H1 (cell line): ENCODE measurements at regions not wholly inside any gene's neighbourhood (a gene's known extent, or its start where the extent isn't known, plus 50 kb on each side); places are given as distances from the start of the nearest gene placed in this dataset.

ENCODE experiments used
- CTCF ChIA-PET: fragments of 300-600 bp; sonication (Branson Sonifier 250); formaldehyde crosslinking; loops from one replicate; lab custom pipeline; 2021; ENCODE audit not compliant: partially characterized antibody; lab: Charles Lee
- POLR2A ChIA-PET: fragments of 300-600 bp; sonication (Branson Sonifier 250); formaldehyde crosslinking; loops from one replicate; lab custom pipeline; 2021; ENCODE audit warnings: inconsistent platforms; ENCODE audit not compliant: partially characterized antibody; lab: Charles Lee
- DNase-seq, 2 experiments: peaks; one replicate each; pipeline versions ENCODE4 v3.0.0 to v3.0.0-alpha.2; 2010 to 2022; ENCODE audit warnings: low spot score in 2 of 2, low read depth in 1 of 2, mixed read lengths in 1 of 2
- FAIRE-seq: peaks from 2 replicates; lab custom pipeline; 2011; peaks lifted over from hg19 to GRCh38; lab: Jason Lieb, UNC
- H2AFZ ChIP-seq: 2 replicates; pipeline ENCODE4 v1.8.1; 2012; ENCODE audit warnings: low read length, inconsistent platforms
- H2AK5ac ChIP-seq: 2 replicates; pipeline ENCODE4 v1.6.1; 2013; ENCODE audit warnings: low read depth, low read length
- H2BK120ac ChIP-seq: replicated peaks from 2 replicates; pipeline ENCODE3; 2013; ENCODE audit warnings: low read depth, low read length, inconsistent platforms
- H2BK12ac ChIP-seq: 2 replicates; pipeline ENCODE4 v1.6.1; 2013; ENCODE audit warnings: low read depth, low read length
- H2BK15ac ChIP-seq: 2 replicates; pipeline ENCODE4 v1.6.1; 2013; ENCODE audit warnings: low read length
- H2BK20ac ChIP-seq: 2 replicates; pipeline ENCODE4 v1.6.1; 2013; ENCODE audit warnings: low read length
- H2BK5ac ChIP-seq: 2 replicates; pipeline ENCODE4 v1.6.1; 2013; ENCODE audit warnings: low read depth, low read length
- H3K14ac ChIP-seq: 2 replicates; pipeline ENCODE4 v1.6.1; 2013; ENCODE audit warnings: inconsistent platforms; ENCODE audit not compliant: insufficient read length
- H3K18ac ChIP-seq: 2 replicates; pipeline ENCODE4 v1.6.1; 2013; ENCODE audit warnings: low read length; ENCODE audit errors: extremely low read depth
- H3K23ac ChIP-seq: 2 replicates; pipeline ENCODE4 v1.6.1; 2013; ENCODE audit warnings: inconsistent platforms; ENCODE audit not compliant: insufficient read length
- H3K23me2 ChIP-seq: 2 replicates; pipeline ENCODE4 v1.6.1; 2013; ENCODE audit warnings: low read depth, low read length
- H3K27ac ChIP-seq: 2 replicates; pipeline ENCODE4 v1.6.1; 2011; ENCODE audit warnings: low read depth, low read length, inconsistent platforms
- H3K27me3 ChIP-seq, 4 experiments: replicated peaks in 1 of 4; 1 replicate in 1 of 4; 2 replicates in 3 of 4; pipeline versions ENCODE4 v1.6.1 to v1.8.1; 2011 to 2013; ENCODE audit warnings: low read length in 3 of 4, mild to moderate bottlenecking in 3 of 4, inconsistent platforms in 2 of 4, mixed read lengths in 2 of 4, moderate library complexity in 1 of 4; ENCODE audit not compliant: control insufficient read depth in 3 of 4, insufficient read depth in 3 of 4; ENCODE audit errors: extremely low read depth in 1 of 4
- H3K36me3 ChIP-seq, 4 experiments: 2 replicates each; pipeline versions ENCODE4 v1.6.1 to v1.8.1; 2011 to 2013; ENCODE audit warnings: mild to moderate bottlenecking in 4 of 4, low read length in 3 of 4, moderate library complexity in 2 of 4, control low read depth in 1 of 4, inconsistent platforms in 1 of 4; ENCODE audit not compliant: insufficient read depth in 4 of 4, control insufficient read depth in 2 of 4
- H3K4ac ChIP-seq: replicated peaks from 2 replicates; pipeline ENCODE3; 2013; ENCODE audit warnings: low read length, low read depth, mixed read lengths, inconsistent platforms; ENCODE audit not compliant: insufficient read length
- H3K4me1 ChIP-seq, 4 experiments: replicated peaks in 1 of 4; 1 replicate in 1 of 4; 2 replicates in 3 of 4; pipeline versions ENCODE4 v1.6.1 to v1.8.1; 2011 to 2013; ENCODE audit warnings: low read length in 3 of 4, inconsistent platforms in 2 of 4, mixed read lengths in 1 of 4; ENCODE audit not compliant: insufficient read depth in 4 of 4, control insufficient read depth in 3 of 4
- H3K4me2 ChIP-seq, 2 experiments: 2 replicates each; pipeline versions ENCODE4 v1.6.1 to v1.8.1; 2011 to 2013; ENCODE audit warnings: low read depth in 2 of 2, low read length in 2 of 2, control low read depth in 1 of 2, inconsistent platforms in 1 of 2, mild to moderate bottlenecking in 1 of 2; ENCODE audit not compliant: insufficient read depth in 1 of 2
- H3K4me3 ChIP-seq, 4 experiments: fragments of 200-600, 300-600 bp in 1 of 4; sonication (generic), shearing (Covaris generic), sonication (Bioruptor Twin) in 1 of 4; 2 replicates each; pipeline versions ENCODE4 v1.5.1 to v1.8.1; 2011 to 2016; ENCODE audit warnings: low read length in 4 of 4, low read depth in 3 of 4, control low read depth in 2 of 4, inconsistent platforms in 2 of 4, mild to moderate bottlenecking in 2 of 4, mixed read lengths in 1 of 4, moderate library complexity in 1 of 4; ENCODE audit not compliant: insufficient read depth in 2 of 4; ENCODE audit errors: extremely low read depth in 1 of 4
- H3K56ac ChIP-seq: replicated peaks from 2 replicates; pipeline ENCODE3; 2013; ENCODE audit warnings: low read depth, mild to moderate bottlenecking, mixed read lengths, low read length, inconsistent platforms; ENCODE audit not compliant: insufficient read length
- H3K79me1 ChIP-seq: 2 replicates; pipeline ENCODE4 v1.6.1; 2013; ENCODE audit warnings: low read depth, low read length, control low read depth
- H3K79me2 ChIP-seq, 2 experiments: 2 replicates each; pipeline versions ENCODE4 v1.6.1 to v1.8.1; 2012 to 2013; ENCODE audit warnings: low read length in 2 of 2, mild to moderate bottlenecking in 2 of 2, inconsistent platforms in 1 of 2; ENCODE audit not compliant: insufficient read depth in 2 of 2, control insufficient read depth in 1 of 2
- H3K9ac ChIP-seq, 4 experiments: replicated peaks in 1 of 4; 1 replicate in 1 of 4; 2 replicates in 3 of 4; pipeline versions ENCODE4 v1.6.1 to v1.8.1; 2011 to 2013; ENCODE audit warnings: low read depth in 3 of 4, low read length in 3 of 4, control low read depth in 2 of 4, mild to moderate bottlenecking in 2 of 4, moderate library complexity in 2 of 4, inconsistent platforms in 1 of 4; ENCODE audit errors: extremely low read depth in 1 of 4
- H3K9me3 ChIP-seq, 2 experiments: 2 replicates each; pipeline versions ENCODE4 v1.6.1 to v1.8.1; 2012 to 2013; ENCODE audit warnings: mild to moderate bottlenecking in 2 of 2, moderate library complexity in 2 of 2, control low read depth in 1 of 2, inconsistent platforms in 1 of 2, low read depth in 1 of 2, low read length in 1 of 2, mixed read lengths in 1 of 2; ENCODE audit not compliant: insufficient read depth in 2 of 2
- H4K20me1 ChIP-seq, 2 experiments: replicated peaks in 1 of 2; 2 replicates each; pipeline versions ENCODE3 to v1.8.1; 2011 to 2013; ENCODE audit warnings: inconsistent platforms in 2 of 2, low read length in 2 of 2, mild to moderate bottlenecking in 1 of 2; ENCODE audit not compliant: insufficient read depth in 2 of 2, control insufficient read depth in 1 of 2
- H4K5ac ChIP-seq: 2 replicates; pipeline ENCODE4 v1.6.1; 2013; ENCODE audit warnings: low read length, low read depth, mixed read lengths, inconsistent platforms; ENCODE audit not compliant: insufficient read length
- H4K8ac ChIP-seq: 2 replicates; pipeline ENCODE4 v1.8.0; 2013; ENCODE audit warnings: mild to moderate bottlenecking, moderate library complexity, low read length, inconsistent platforms; ENCODE audit not compliant: insufficient read depth; ENCODE audit errors: extremely low read depth
- H4K91ac ChIP-seq: replicated peaks from 2 replicates; pipeline ENCODE3; 2013; ENCODE audit warnings: low read length, mixed read lengths, inconsistent platforms; ENCODE audit not compliant: insufficient read length
- FOSL1 ChIP-seq: IDR thresholded peaks from 2 replicates; pipeline ENCODE4 v1.6.1; 2011; ENCODE audit warnings: mild to moderate bottlenecking, low read depth, low read length, moderate library complexity; ENCODE audit not compliant: insufficient read depth
- GABPA ChIP-seq: IDR thresholded peaks from 2 replicates; pipeline ENCODE4 v1.6.1; 2011; ENCODE audit warnings: mild to moderate bottlenecking, low read length, moderate library complexity, borderline replicate concordance; ENCODE audit not compliant: insufficient read depth
- JUN ChIP-seq: IDR thresholded peaks from 2 replicates; pipeline ENCODE4 v1.6.1; 2011; ENCODE audit warnings: low read depth, mild to moderate bottlenecking, improper control_type of control experiment, low read length
- SP2 ChIP-seq: IDR thresholded peaks from 2 replicates; pipeline ENCODE4 v1.6.1; 2012; ENCODE audit warnings: mild to moderate bottlenecking, low read length, inconsistent platforms
- TF ChIP-seq, protein P1 (sequence below): IDR thresholded peaks from 2 replicates; pipeline ENCODE4 v1.6.1; 2011; ENCODE audit warnings: low read depth, mild to moderate bottlenecking, low read length; ENCODE audit not compliant: insufficient read depth

DNA sequence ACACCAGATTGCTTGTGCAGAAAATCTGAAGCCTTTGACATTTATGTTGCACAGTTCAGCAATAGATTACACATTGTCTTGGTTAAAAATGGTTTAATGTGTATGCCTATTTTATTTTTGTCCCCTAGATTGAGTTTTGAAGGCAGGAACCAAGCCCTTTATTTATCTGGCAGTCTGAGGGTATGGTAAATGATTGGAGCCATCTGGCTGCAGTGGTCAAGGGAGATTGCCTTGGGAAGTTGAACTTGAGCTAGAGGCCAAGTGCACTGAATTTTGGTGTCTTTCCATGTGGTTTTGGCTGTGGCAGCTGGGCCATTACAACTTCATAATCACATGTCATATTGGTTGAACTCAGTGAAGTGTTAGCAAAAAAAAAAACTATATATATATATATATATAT lies 248.7 kb upstream of the C2CD4B start:
- no peak overlapping the region for H3K9ac ChIP-seq
- no peaks in the 10 kb centered on the region; the same call in 1 of the 2 replicates for H3K23me2 ChIP-seq
- H3K79me2 ChIP-seq: peaks cover 0 to 14% of the 10 kb centered on the region in 2 experiments; a peak in 1 of 4 replicates
- H4K20me1 ChIP-seq: no peaks in the 10 kb centered on the region
- H3K36me3 ChIP-seq: no peaks in the 10 kb centered on the region
- no peak overlapping the region for H2AFZ ChIP-seq
- no peak overlapping the region for H3K18ac ChIP-seq
- no peak for DNase-seq
- peaks cover 3 to 6% (median 5%) of the 10 kb centered on the region in 4 experiments; a peak in 6 of 7 replicates for H3K4me1 ChIP-seq
- no peak overlapping the region for H2BK5ac ChIP-seq
- H3K27me3 ChIP-seq: no peaks in the 10 kb centered on the region
- no peak overlapping the region for H2BK12ac ChIP-seq
- no peak overlapping the region for H4K5ac ChIP-seq
- no peak overlapping the region for H3K27ac ChIP-seq
- no peak overlapping the region for H3K4me3 ChIP-seq
- H3K9me3 ChIP-seq: no peaks in the 10 kb centered on the region
- peaks cover 6% of the 10 kb centered on the region; the same call in 1 of the 2 replicates for H3K79me1 ChIP-seq
- no peak for FAIRE-seq
- H2BK15ac ChIP-seq: no peak overlapping the region
- CTCF ChIA-PET: no interaction called here
- no peak overlapping the region for H2BK120ac ChIP-seq
- no peak overlapping the region for H3K4me2 ChIP-seq
- H2BK20ac ChIP-seq: no peak overlapping the region
- H3K56ac ChIP-seq: no peak overlapping the region
- no peak overlapping the region for H4K91ac ChIP-seq
- no peak overlapping the region for H2AK5ac ChIP-seq
- H4K8ac ChIP-seq: no peak overlapping the region
- no peak overlapping the region for H3K23ac ChIP-seq
- POLR2A ChIA-PET: no interaction called here
- H3K4ac ChIP-seq: no peak overlapping the region
- H3K14ac ChIP-seq: no peak overlapping the region
- TF ChIP-seq, protein P1, sequence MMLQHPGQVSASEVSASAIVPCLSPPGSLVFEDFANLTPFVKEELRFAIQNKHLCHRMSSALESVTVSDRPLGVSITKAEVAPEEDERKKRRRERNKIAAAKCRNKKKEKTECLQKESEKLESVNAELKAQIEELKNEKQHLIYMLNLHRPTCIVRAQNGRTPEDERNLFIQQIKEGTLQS: no peak
- TF ChIP-seq FOSL1: no peak
- no peak for TF ChIP-seq JUN
- TF ChIP-seq GABPA: no peak
- no peak for TF ChIP-seq SP2
